Astrocyte (in vitro differentiated cells and primary cell): ENCODE measurements at regions not wholly inside any gene's neighbourhood (a gene's known extent, or its start where the extent isn't known, plus 50 kb on each side); places are given as distances from the start of the nearest gene placed in this dataset.

Experiments
- DNase-seq: peaks from one replicate; pipeline ENCODE4 v3.0.0-alpha.2; 2010; ENCODE audit warnings: low read depth
- FAIRE-seq: peaks from 2 replicates; lab custom pipeline; 2011; peaks lifted over from hg19 to GRCh38; lab: Jason Lieb, UNC
- H2AFZ ChIP-seq: 2 replicates; pipeline ENCODE4 v1.6.0; 2012; ENCODE audit warnings: low read depth, low read length, inconsistent platforms
- H3K27ac ChIP-seq: 2 replicates; pipeline ENCODE4 v1.5.1; 2011; ENCODE audit warnings: low read depth, low read length, inconsistent platforms
- H3K27me3 ChIP-seq: 2 replicates; pipeline ENCODE4 v1.6.0; 2011; ENCODE audit warnings: low read length, inconsistent platforms; ENCODE audit not compliant: insufficient read depth
- H3K36me3 ChIP-seq: 2 replicates; pipeline ENCODE4 v1.5.1; 2011; ENCODE audit warnings: low read length, inconsistent platforms; ENCODE audit not compliant: insufficient read depth
- H3K4me1 ChIP-seq: 2 replicates; pipeline ENCODE4 v1.5.1; 2011; ENCODE audit warnings: low read length, inconsistent platforms; ENCODE audit not compliant: insufficient read depth
- H3K4me2 ChIP-seq: 2 replicates; pipeline ENCODE4 v1.6.0; 2012; ENCODE audit warnings: low read length, inconsistent platforms
- H3K4me3 ChIP-seq: 2 replicates; pipeline ENCODE4 v1.5.1; 2011; ENCODE audit warnings: low read depth, mild to moderate bottlenecking, low read length, inconsistent platforms; ENCODE audit not compliant: insufficient read depth
- H3K79me2 ChIP-seq: 2 replicates; pipeline ENCODE4 v1.6.0; 2012; ENCODE audit warnings: mild to moderate bottlenecking, low read length, inconsistent platforms; ENCODE audit not compliant: insufficient read depth
- H3K9ac ChIP-seq: 2 replicates; pipeline ENCODE4 v1.6.0; 2012; ENCODE audit warnings: mild to moderate bottlenecking, low read length, inconsistent platforms
- H3K9me3 ChIP-seq: 2 replicates; pipeline ENCODE4 v1.5.1; 2012; ENCODE audit warnings: low read depth, mild to moderate bottlenecking, low read length, inconsistent platforms; ENCODE audit not compliant: insufficient read depth
- H4K20me1 ChIP-seq: 2 replicates; pipeline ENCODE4 v1.6.0; 2012; ENCODE audit warnings: low read length, inconsistent platforms; ENCODE audit not compliant: insufficient read depth
- H3K27ac Mint-ChIP-seq: one replicate; pipeline ENCODE4 v1.8.0; 2021; ENCODE audit warnings: mild to moderate bottlenecking, mixed read lengths; ENCODE audit not compliant: unreplicated experiment
- H3K27me3 Mint-ChIP-seq: one replicate; pipeline ENCODE4 v1.8.0; 2021; ENCODE audit warnings: low read depth, mixed read lengths; ENCODE audit not compliant: unreplicated experiment
- H3K36me3 Mint-ChIP-seq: one replicate; pipeline ENCODE4 v1.8.0; 2021; ENCODE audit warnings: low read depth, mixed read lengths; ENCODE audit not compliant: unreplicated experiment
- H3K4me1 Mint-ChIP-seq: one replicate; pipeline ENCODE4 v1.8.0; 2021; ENCODE audit warnings: low read depth, mixed read lengths; ENCODE audit not compliant: unreplicated experiment
- H3K4me3 Mint-ChIP-seq: one replicate; pipeline ENCODE4 v1.8.0; 2021; ENCODE audit warnings: mild to moderate bottlenecking, moderate library complexity, mixed read lengths; ENCODE audit not compliant: unreplicated experiment
- H3K9me3 Mint-ChIP-seq: one replicate; pipeline ENCODE4 v1.8.0; 2021; ENCODE audit warnings: mild to moderate bottlenecking, mixed read lengths; ENCODE audit not compliant: unreplicated experiment
- CTCF ChIP-seq: IDR thresholded peaks from 2 replicates; pipeline ENCODE4 v1.5.1; 2011; ENCODE audit warnings: low read depth, mild to moderate bottlenecking, inconsistent platforms, low read length, moderate library complexity; ENCODE audit not compliant: insufficient read depth
- EZH2 ChIP-seq: IDR thresholded peaks from 2 replicates; pipeline ENCODE4 v1.6.1; 2012; ENCODE audit warnings: mild to moderate bottlenecking, low read length, inconsistent platforms; ENCODE audit not compliant: insufficient read depth

- Histone ChIP-seq H3K4me3 (peak overlapping the region; percentile 59), H4K20me1 (no peaks in the 10 kb centered on the region), H3K79me2 (no peaks in the 10 kb centered on the region), H3K4me1 (no peaks in the 10 kb centered on the region), H2AFZ (peak overlapping the region; percentile 86), H3K27me3 (no peaks in the 10 kb centered on the region), H3K9ac (peak overlapping the region; percentile 74), H3K9me3 (no peaks in the 10 kb centered on the region), H3K4me2 (peak overlapping the region; percentile 82), H3K36me3 (no peaks in the 10 kb centered on the region), H3K27ac (peak overlapping the region; percentile 26)
- Mint-ChIP-seq H3K36me3 (no peaks in the 10 kb centered on the region), H3K4me3 (peak overlapping the region; percentile 97), H3K27me3 (peaks cover 2% of the 10 kb centered on the region), H3K4me1 (peaks cover 11% of the 10 kb centered on the region), H3K9me3 (no peaks in the 10 kb centered on the region), H3K27ac (peak overlapping the region; percentile 75)
- no peak for TF ChIP-seq CTCF
- no peak for TF ChIP-seq EZH2
- DNase-seq (peak; percentile 9), FAIRE-seq (no peak)
These were observed 118.4 kb upstream of the PRSS3 start for GRCh38 chr9:33676746-33677505.

- Histone ChIP-seq H3K4me1 (no peaks in the 10 kb centered on the region), H3K36me3 (no peaks in the 10 kb centered on the region), H3K27me3 (no peaks in the 10 kb centered on the region), H3K4me2 (peak overlapping the region; percentile 82), H3K4me3 (peak overlapping the region; percentile 59), H3K9me3 (no peaks in the 10 kb centered on the region), H2AFZ (peak overlapping the region; percentile 86), H3K27ac (peak overlapping the region; percentile 26), H4K20me1 (no peaks in the 10 kb centered on the region), H3K9ac (peak overlapping the region; percentile 74), H3K79me2 (no peaks in the 10 kb centered on the region)
- peak overlapping the region; percentile 97 for H3K4me3 Mint-ChIP-seq
- DNase-seq (no peak), FAIRE-seq (no peak)
- H3K36me3 Mint-ChIP-seq: no peaks in the 10 kb centered on the region
- TF ChIP-seq CTCF (no peak), EZH2 (no peak)
- peak overlapping the region; percentile 75 for H3K27ac Mint-ChIP-seq
- H3K27me3 Mint-ChIP-seq: peaks cover 2% of the 10 kb centered on the region
- no peaks in the 10 kb centered on the region for H3K9me3 Mint-ChIP-seq
- peaks cover 11% of the 10 kb centered on the region for H3K4me1 Mint-ChIP-seq
These were observed 117.9 kb upstream of the PRSS3 start for GRCh38 chr9:33677506-33677809.

- Histone ChIP-seq H3K9ac (no peak overlapping the region), H4K20me1 (no peaks in the 10 kb centered on the region), H3K4me1 (no peaks in the 10 kb centered on the region), H3K27ac (no peak overlapping the region), H3K4me2 (peak overlapping the region; percentile 82), H3K4me3 (no peak overlapping the region), H3K36me3 (no peaks in the 10 kb centered on the region), H3K27me3 (no peaks in the 10 kb centered on the region), H2AFZ (no peak overlapping the region), H3K79me2 (no peaks in the 10 kb centered on the region), H3K9me3 (no peaks in the 10 kb centered on the region)
- FAIRE-seq (no peak), DNase-seq (no peak)
- Mint-ChIP-seq H3K4me1 (peaks cover 11% of the 10 kb centered on the region), H3K27me3 (peaks cover 3% of the 10 kb centered on the region), H3K27ac (no peak overlapping the region), H3K36me3 (no peaks in the 10 kb centered on the region), H3K9me3 (no peaks in the 10 kb centered on the region), H3K4me3 (peak overlapping the region; percentile 97)
- TF ChIP-seq EZH2: no peak
- TF ChIP-seq CTCF: no peak
These were observed 117.4 kb upstream of the PRSS3 start for GRCh38 chr9:33677961-33678360.
